ENCODE measurements at regions not wholly inside any gene's neighbourhood (a gene's known extent, or its start where the extent isn't known, plus 50 kb on each side); places are given as distances from the start of the nearest gene placed in this dataset.

GRCh38 chr3:159892801-159893200, 95.8 kb upstream of the IL12A start:
- no peak for DNase-seq (ENCODE audit: low spot score)

DNA sequence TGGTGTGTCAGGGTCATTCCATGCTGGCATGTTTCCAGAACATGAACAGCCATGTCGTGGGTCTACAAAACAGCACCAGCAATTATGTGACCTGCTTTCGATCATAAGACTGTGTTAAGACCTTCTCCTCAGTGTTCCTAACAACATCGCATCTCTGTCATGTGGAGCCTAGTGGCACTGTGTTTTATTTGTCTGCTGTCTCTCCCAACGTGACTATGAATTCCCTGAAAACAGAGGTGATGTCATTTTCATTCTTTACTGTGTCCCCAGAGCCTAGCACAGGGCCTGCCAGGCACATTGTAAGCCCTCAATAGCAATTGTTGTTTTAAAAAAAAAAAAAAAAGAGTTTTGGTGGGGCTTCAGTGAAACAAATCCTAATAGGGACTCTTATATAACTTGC, 94.2 kb upstream of the IL12A start:
- DNase-seq (ENCODE audit: low spot score), result no peak

GRCh38 chr3:159895430-159895829, 93.2 kb upstream of the IL12A start:
- DNase-seq (ENCODE audit: low spot score), result no peak

DNA sequence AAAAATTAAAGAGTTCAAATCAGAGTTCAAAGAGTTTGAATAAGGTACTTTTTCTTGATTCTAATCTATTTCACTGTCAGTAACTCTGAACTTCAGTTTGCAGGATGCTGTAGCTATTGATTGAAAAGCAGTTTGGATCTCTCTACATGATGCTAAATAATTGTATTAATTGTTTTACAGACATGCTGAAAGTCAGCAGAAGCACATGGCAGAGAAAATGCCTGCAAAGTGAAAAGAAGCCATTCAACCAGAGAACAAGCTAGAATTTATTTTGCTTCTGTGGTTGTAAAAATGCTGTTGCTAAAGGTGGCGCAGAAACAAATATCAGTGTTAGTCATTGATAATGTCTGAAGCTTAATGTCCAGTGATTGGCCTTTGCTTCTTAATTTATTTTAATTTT, 92.1 kb upstream of the IL12A start:
- DNase-seq (ENCODE audit: low spot score), result no peak

- no peak for DNase-seq (ENCODE audit: low spot score)
Observed at GRCh38 chr3:159897331-159898075, 91.1 kb upstream of the IL12A start.

GRCh38 chr3:159898147-159898546, 90.5 kb upstream of the IL12A start:
- DNase-seq (ENCODE audit: low spot score), result no peak

DNA sequence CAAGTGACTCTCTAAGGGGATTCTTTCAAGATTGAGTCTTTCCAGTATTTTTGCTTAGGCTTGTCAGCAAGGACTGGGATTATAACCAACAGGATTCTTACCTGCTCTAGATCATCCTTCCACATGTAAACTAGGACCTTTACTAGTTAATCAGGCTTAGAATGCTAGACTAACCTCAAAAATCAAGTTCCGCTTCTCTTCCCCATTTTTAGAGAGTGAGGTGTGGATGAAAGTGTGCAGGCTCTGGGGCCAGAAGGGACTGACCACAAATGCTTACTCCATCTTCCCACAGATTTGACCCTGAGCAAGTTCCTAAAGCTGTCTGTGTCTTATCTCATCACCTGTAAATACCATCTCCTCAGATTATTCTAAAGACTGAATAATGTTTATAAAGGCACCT, 89.5 kb upstream of the IL12A start:
- DNase-seq (ENCODE audit: low spot score), result no peak

GRCh38 chr3:159902546-159903314, 85.9 kb upstream of the IL12A start:
- no peak for DNase-seq (ENCODE audit: low spot score)

DNA sequence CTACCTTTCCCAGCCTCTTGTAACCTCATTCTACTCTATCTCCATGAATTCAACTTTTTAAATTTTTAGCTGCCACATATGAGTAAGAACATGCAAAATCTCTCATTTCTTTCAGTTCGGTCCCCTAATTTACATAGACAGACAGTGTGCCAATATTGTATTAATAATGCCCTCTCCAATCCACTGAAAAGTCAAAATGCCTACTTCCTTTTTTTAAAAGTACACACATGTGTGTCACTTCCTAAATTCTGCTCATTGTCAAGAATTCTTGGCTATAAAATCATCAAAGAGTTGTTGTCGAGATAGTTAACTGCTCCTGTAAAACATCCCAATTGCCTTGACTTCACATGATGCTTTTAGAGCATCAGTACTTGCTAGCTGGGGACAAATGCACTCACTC, 84.2 kb upstream of the IL12A start:
- DNase-seq (ENCODE audit: low spot score), result no peak

- no peak for DNase-seq (ENCODE audit: low spot score)
Observed at GRCh38 chr3:159904911-159905310, 83.7 kb upstream of the IL12A start.

- no peak for DNase-seq (ENCODE audit: low spot score)
Observed at GRCh38 chr3:159907828-159908227, 80.8 kb upstream of the IL12A start.

GRCh38 chr3:159910991-159911663, 77.5 kb upstream of the IL12A start:
- no peak for DNase-seq (ENCODE audit: low spot score)

DNA sequence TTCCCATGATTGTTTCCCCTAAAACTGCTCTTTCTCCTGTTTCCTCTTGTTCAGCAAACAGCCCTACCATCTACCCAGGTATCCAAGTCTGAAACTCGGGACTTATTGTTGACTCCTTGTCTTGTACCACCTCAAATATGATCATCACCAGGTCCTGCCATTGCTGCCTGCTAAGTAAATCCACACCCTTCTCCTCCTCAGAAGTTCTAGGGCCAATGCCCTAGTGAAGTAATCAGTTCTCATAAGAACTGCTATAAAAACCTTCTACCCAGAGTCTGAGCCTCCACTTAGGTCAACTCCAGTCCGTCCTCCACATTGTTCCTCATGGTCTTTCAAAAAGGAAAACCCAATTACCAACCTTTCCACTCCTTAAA, 77.0 kb upstream of the IL12A start:
- no peak for DNase-seq (ENCODE audit: low spot score)

GRCh38 chr3:159913712-159914414, 74.8 kb upstream of the IL12A start:
- no peak for DNase-seq (ENCODE audit: low spot score)

GRCh38 chr3:159914426-159914825, 74.2 kb upstream of the IL12A start:
- no peak for DNase-seq (ENCODE audit: low spot score)

GRCh38 chr3:159916052-159916451, 72.6 kb upstream of the IL12A start:
- no peak for DNase-seq (ENCODE audit: low spot score)

GRCh38 chr3:159917141-159917540, 71.5 kb upstream of the IL12A start:
- DNase-seq (ENCODE audit: low spot score), result no peak

GRCh38 chr3:159919873-159920272, 68.8 kb upstream of the IL12A start:
- no peak for DNase-seq (ENCODE audit: low spot score)

- DNase-seq (ENCODE audit: low spot score), result no peak
Observed at GRCh38 chr3:159922193-159922840, 66.3 kb upstream of the IL12A start.

GRCh38 chr3:159922861-159923312, 65.7 kb upstream of the IL12A start:
- DNase-seq (ENCODE audit: low spot score), result no peak

- no peak for DNase-seq (ENCODE audit: low spot score)
Observed at GRCh38 chr3:159923336-159923735, 65.3 kb upstream of the IL12A start.

DNA sequence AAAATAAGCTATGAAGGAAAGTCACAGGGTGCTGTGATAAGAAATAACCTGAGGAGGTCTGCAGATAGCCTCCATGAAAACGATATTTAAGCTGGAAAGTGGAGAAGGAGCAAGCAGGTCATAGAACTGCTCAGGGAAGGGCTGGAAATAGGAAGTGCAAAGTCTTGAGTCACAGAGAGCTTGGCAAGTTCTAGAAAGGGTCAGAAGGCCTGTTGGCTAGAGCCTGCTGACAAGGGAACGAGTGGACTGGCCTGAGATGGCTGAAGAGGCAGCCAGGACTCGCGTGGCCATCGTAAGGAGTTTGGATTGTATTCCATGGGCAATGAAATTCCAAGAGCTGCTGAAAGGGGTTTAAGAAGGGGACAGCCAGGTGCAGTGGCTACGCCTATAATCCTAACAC, 64.7 kb upstream of the IL12A start:
- no peak for DNase-seq (ENCODE audit: low spot score)

Data from mucosa of gallbladder (tissue), 1 donor.